Astrocyte (in vitro differentiated cells and primary cell): ENCODE measurements at regions not wholly inside any gene's neighbourhood (a gene's known extent, or its start where the extent isn't known, plus 50 kb on each side); places are given as distances from the start of the nearest gene placed in this dataset.
"Not testable (repeated sequence)": the region's sequence is repeated elsewhere in the genome, so short reads cannot be mapped to it uniquely, and the experiment has no call there.

Source experiments
- EZH2 ChIP-seq: IDR thresholded peaks from 2 replicates; pipeline ENCODE4 v1.6.1; 2012; ENCODE audit warnings: mild to moderate bottlenecking, low read length, inconsistent platforms; ENCODE audit not compliant: insufficient read depth
- TF ChIP-seq, protein P1 (sequence below): IDR thresholded peaks from 2 replicates; pipeline ENCODE4 v1.5.1; 2011; ENCODE audit warnings: low read depth, mild to moderate bottlenecking, inconsistent platforms, low read length, moderate library complexity; ENCODE audit not compliant: insufficient read depth

DNA sequence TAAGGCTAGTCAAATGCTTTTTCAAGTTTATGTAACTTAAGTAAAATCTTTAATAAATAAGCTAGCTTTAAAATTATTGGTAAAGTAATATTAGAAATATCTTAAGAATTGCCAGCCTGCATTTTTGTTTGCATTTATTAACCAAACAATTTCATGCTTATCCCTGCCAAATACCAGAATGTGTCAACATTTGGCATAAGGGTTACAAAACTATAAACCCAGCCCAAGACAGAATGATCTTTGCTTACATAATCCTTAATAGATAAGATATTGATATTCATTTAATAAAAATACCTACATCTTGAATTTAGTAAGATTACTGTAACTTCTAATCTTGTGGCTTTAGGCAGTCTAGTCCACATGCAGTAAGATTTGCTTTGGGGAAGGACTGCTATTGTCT lies 290.3 kb downstream of the XPNPEP1 start:
- TF ChIP-seq, protein P1, sequence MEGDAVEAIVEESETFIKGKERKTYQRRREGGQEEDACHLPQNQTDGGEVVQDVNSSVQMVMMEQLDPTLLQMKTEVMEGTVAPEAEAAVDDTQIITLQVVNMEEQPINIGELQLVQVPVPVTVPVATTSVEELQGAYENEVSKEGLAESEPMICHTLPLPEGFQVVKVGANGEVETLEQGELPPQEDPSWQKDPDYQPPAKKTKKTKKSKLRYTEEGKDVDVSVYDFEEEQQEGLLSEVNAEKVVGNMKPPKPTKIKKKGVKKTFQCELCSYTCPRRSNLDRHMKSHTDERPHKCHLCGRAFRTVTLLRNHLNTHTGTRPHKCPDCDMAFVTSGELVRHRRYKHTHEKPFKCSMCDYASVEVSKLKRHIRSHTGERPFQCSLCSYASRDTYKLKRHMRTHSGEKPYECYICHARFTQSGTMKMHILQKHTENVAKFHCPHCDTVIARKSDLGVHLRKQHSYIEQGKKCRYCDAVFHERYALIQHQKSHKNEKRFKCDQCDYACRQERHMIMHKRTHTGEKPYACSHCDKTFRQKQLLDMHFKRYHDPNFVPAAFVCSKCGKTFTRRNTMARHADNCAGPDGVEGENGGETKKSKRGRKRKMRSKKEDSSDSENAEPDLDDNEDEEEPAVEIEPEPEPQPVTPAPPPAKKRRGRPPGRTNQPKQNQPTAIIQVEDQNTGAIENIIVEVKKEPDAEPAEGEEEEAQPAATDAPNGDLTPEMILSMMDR, result not testable (repeated sequence)
- not testable (repeated sequence) for TF ChIP-seq EZH2
